Activated naive CD4-positive, alpha-beta T cell treated with Interleukin-2 at 50 U/mL for 16 hours (primary cell): ENCODE measurements at regions not wholly inside any gene's neighbourhood (a gene's known extent, or its start where the extent isn't known, plus 50 kb on each side); places are given as distances from the start of the nearest gene placed in this dataset.
"Not testable (repeated sequence)": the region's sequence is repeated elsewhere in the genome, so short reads cannot be mapped to it uniquely, and the experiment has no call there.

Experiments
- DNase-seq: peaks from one replicate; pipeline ENCODE4 v3.0.0-alpha.2; 2020

- DNase-seq, result no peak
Measured at GRCh38 chr5:166883016-166883415, 1408.4 kb upstream of the WWC1 start.

DNA sequence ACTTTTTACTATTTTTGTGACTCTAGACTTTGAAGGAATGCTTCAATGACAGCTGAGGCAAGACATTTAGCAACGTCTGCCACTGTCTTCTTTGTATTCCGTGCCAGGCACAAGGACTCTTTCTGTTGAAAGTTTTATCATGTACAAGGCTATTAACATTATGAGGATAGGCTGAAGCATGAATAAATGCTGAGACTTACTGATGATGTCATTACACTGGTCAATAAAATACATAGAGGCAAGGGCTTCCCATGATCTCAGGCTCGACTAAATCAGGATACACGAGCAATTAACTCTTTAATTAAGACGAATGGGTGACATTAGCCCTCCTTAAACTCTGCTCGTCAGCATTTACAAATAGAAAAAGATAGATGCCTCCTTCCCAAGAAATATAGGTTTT lies 1393.3 kb upstream of the WWC1 start:
- no peak for DNase-seq

GRCh38 chr5:166899343-166899742 lies 1392.1 kb upstream of the WWC1 start:
- DNase-seq, result no peak

DNA sequence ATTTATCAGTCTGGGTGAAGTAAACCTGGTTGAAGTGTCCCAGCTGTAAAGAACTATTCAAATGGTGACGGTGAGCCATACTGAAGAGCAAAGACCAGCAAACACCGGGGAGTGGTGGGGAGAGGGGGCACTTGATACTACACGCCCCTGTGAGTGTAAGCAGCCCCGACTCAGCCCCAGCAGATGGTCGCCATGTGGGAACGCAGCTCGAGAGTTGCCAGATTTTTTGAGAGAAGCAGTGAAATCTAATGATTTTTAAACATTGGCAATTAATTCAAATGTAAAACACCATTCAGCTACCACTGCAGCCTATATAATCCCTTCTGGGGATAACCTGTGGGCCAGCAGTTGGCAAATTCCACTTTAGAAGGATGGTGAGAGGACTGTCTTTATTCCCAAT lies 1386.9 kb upstream of the WWC1 start:
- no peak for DNase-seq

DNA sequence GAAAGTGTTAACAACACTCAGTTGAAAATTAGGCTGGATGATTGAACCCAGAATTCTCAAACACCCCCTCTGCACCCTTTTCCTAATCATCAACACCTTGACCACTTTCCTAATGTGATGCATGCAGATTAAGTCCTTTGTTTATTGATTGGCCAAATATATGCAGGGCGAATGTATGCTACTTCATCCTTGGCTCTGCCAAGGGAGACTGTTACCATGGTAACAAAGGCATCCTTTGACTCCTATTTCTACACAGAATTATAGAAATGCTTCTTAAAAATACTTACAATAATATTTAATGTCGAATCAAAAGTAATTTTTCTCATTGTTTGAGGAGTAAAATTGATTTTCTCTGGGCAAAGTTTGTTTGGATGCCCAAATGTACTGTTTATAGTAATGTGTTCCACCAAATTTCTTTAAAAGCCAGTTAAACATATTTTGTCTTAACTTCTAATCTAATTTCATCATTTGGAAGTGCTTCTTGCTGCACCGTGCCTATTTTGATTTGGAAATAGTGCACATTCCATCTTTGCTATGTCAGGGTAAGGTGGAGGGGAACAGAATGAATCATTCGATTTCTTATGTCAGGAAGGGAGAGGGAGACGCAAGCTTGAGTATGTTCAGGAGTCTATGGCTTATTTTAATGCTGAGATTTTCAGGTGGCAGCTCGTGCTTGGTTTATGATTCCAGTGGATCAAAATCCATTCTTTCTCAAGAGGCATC lies 1384.3 kb upstream of the WWC1 start:
- DNase-seq, result no peak

DNA sequence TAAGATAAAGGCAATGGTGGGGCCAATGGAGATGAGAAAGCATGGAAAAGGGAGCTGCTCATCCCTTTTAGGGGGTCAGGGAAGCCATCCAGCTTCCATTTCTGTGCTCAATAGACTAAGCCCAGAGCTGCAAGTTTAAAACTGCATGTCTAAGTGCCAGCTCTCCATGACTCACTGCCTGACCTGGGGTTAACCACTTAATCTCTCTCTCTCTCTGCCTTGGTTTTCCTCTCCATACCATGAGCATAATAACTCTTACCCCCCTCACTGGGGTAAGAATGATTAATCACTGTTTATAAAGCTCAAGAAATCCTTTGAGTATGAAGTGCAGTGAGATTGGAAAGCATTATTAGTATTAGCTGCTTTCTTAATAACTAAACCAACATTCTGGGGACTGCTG lies 1382.4 kb upstream of the WWC1 start:
- no peak for DNase-seq

- DNase-seq, result no peak
Measured at GRCh38 chr5:166909926-166910325, 1381.5 kb upstream of the WWC1 start.

GRCh38 chr5:166910995-166911394 lies 1380.5 kb upstream of the WWC1 start:
- DNase-seq, result no peak

DNA sequence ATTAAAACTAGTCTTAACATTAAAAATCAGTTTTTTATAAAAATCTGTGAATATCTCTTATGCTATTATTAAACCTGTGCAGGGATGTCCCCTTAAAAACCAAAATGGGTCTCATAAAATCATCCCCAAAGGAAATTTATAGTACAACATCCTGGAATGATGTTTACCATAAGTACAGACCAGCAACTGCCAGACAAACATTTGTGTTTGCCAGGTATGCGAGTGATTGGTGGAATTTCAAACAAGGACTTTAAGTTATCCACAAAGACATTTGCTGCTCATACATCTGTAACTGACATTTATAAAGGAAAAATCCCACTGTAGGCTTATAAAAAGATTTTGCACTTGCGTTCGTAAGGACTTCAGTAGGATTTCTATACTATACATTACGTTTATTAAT lies 1375.4 kb upstream of the WWC1 start:
- DNase-seq, result no peak

GRCh38 chr5:166926138-166926537 lies 1365.3 kb upstream of the WWC1 start:
- DNase-seq, result no peak

DNA sequence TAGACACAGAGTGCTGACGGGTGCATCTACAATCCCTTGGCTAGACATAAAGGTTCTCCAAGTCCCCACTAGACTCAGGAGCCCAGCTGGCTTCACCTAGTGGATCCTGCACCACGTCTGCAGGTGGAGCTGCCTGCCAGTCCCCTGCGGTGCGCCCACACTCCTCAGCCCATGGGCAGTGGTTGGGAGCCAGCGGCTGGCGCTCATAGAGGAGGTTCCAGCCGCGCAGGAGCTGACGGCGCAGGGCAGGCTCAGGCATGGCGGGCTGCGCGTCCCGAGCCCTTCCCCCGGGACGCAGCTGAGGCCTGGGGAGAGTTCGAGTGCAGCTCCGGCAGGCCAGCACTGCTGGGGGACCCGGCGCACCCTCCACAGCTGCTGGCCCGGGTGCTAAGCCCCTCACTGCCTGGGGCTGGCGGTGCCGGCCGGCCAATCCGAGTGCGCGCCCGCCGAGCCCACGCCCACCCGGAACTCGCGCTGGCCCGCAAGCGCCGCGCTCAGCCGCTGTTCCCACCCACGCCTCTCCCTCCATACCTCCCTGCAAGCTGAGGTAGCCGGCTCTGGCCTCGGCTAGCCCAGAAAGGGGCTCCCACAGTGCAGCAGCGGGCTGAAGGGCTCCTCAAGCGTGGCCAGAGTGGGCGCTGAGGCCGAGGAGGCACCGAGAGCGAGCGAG lies 1364.5 kb upstream of the WWC1 start:
- DNase-seq, result not testable (repeated sequence)

DNA sequence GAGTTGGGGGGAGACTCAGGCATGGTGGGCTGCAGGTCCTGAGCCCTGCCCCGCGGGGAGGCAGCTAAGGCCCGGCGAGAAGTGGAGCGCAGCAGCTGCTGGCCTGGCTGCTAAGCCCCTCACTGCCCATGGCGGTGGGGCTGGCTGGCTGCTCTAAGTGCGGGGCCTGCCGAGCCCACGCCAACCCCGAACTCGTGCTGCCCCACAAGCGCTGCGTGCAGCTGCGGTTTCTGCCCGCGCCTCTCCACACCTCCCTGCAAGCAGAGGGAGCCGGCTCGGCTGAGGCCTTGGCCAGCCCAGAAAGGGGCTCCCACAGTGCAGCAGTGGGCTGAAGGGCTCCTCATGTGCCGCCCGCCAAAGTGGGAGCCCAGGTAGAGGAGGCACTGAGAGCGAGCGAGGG lies 1355.1 kb upstream of the WWC1 start:
- no peak for DNase-seq

GRCh38 chr5:166938071-166938470 lies 1353.4 kb upstream of the WWC1 start:
- DNase-seq, result no peak

- no peak for DNase-seq
Measured at GRCh38 chr5:166942948-166943347, 1348.5 kb upstream of the WWC1 start.

DNA sequence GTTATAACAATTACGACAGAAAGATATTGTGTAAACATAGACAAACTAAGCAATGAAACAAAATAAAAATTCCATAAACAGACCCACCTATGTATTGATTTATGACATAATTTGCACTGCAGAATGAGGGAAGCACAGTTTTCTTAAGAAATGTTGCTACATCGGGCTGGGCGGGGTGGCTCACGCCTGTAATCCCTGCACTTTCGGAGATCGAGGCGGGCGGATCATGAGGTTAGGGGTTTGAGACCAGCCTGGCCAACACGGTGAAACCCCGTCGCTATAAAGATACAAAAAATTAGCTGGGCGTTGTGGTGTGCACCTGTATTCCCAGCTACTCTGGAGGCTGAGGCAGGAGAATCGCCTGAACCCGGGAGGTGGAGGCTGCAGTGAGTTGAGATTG lies 1344.4 kb upstream of the WWC1 start:
- no peak for DNase-seq

GRCh38 chr5:166948679-166949078 lies 1342.8 kb upstream of the WWC1 start:
- no peak for DNase-seq

GRCh38 chr5:166952048-166952447 lies 1339.4 kb upstream of the WWC1 start:
- DNase-seq, result no peak

DNA sequence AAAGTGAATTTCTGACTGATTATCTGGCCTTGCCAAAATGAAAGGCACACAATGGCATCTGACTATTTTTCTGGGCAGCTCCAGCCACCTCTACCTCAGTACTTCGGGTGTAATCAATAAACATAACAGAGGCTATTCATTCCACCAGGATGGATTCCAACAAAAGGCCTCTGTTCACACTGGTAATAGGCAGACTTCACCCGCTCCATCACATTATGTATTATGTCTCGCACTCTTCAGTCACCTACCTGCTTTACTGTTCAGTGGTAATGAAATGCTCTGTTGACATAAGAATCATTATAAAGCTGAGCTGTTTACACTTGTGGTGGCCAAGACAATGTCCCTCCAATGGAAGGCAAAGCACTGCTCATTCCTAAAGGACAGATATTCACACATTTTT lies 1333.7 kb upstream of the WWC1 start:
- DNase-seq, result no peak

DNA sequence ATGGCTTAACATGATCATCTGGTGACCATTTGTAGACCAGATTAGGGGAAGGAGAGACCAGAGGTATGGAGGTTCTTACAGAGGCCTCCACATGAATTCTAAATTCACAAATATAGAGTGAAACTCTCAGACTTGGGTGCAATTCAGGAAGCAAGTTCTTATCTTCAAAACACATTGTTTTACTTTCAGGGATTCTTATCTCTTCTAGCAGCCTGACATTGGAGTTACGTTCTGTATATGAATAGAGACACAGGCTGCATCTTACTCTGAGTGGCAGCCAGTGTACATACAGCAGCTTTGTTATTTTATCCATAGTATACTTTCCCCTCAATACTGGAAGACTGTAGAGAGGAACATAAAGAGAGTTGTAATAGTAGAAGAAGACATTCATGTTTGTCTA lies 1331.7 kb upstream of the WWC1 start:
- DNase-seq, result no peak

- no peak for DNase-seq
Measured at GRCh38 chr5:166961028-166961427, 1330.4 kb upstream of the WWC1 start.

GRCh38 chr5:166961913-166962312 lies 1329.5 kb upstream of the WWC1 start:
- no peak for DNase-seq

- no peak for DNase-seq
Measured at GRCh38 chr5:166962461-166962860, 1329.0 kb upstream of the WWC1 start.

DNA sequence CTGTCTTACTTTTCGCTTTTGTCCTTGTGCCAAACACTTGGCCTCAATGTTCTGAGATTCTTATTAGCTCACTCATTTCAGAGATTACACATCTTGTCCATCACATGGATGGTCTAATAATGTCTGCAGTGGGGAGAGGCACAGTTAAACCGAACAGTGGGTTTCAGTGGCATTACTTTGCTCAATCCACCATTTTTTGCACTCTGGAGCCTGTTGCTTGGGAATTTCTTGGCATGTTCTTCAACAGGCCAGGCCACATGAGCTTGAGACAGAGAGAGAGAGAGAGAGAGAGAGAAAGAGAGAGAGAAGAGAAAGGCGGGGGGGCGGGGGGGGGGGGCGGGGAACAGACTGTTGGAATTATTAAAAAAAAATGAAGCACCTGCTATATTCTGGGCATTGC lies 1327.8 kb upstream of the WWC1 start:
- no peak for DNase-seq

- DNase-seq, result no peak
Measured at GRCh38 chr5:166977911-166978422, 1313.5 kb upstream of the WWC1 start.
